Activated CD4-positive, alpha-beta T cell treated with anti-CD3 and anti-CD28 coated beads for 48 hours (primary cell): ENCODE measurements at regions not wholly inside any gene's neighbourhood (a gene's known extent, or its start where the extent isn't known, plus 50 kb on each side); places are given as distances from the start of the nearest gene placed in this dataset.

Experiments used
- DNase-seq: peaks from one replicate; pipeline ENCODE4 v3.0.0-alpha.2; 2020

DNA sequence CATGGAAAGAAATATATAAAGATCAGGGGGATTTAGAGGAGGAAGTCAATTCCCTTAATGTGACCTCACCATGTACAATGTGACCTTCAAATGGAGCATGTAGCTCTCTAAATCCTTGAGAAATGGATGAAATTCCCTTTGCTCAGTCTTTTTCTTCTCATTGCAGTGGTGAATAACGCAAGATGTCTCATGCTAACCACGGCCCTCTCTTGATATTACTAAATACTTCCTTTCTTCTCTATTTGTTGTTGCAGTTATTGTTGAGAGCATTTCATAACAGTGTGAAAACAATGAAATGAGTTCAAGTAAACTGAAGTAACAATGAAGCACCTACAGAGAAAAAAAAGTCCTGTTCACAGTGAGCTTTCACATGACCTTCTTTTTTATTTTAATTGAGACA is 55.6 kb downstream of the ZNF281 start:
- no peak for DNase-seq

DNA sequence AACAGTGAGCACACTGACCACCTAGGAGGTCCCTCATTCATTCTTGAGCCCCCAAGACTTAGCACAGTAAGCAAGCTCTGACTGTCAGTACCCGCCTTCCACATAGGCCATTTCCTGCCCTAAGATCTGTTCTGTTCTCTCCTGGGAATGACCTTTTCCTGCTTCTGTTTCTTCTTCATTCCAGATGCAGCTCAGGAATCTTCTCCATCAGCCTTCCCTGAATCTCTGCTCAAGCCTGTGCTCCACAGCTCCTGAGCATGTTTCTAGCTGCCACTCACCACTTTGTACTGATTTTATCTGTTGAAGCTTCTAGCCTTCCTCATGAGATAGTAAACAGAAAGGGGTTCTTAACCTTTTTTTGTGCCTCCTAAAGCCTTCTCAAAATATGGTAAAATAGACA is 56.6 kb downstream of the ZNF281 start:
- no peak for DNase-seq

DNA sequence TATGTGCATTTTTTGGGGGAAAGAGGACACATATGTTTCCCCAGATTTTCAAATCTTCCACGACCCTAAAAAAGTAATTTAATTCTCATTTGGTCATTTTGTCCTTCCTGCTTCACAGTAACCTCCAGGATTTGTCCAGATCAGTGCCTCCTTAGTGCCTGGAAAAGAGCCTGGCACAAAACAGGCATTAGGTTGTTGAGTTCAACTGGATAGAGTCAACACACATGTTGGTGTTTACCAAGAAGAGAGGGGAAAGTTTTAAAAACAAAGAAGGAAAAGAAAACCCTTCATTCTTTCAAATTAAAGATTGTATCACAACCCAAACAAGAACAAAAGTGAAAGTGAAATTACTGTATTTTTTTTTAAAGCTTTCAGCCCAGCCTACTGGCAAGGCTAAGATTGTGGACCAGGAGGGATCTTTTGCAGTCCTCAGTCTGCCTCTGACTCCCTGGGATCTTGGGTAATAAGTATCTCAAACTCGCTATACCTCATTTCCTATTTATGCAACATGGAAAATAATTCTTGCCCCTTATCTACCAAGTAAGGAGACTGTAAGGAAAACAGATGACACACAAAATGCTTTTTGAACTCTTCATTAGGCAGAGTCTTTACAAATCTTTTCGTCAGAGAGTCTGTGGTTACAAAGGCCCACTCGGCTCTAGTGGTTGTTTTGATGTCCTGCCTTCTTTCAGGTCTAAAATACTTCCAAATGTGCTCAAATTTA is 57.8 kb downstream of the ZNF281 start:
- peak; percentile 6 for DNase-seq

DNA sequence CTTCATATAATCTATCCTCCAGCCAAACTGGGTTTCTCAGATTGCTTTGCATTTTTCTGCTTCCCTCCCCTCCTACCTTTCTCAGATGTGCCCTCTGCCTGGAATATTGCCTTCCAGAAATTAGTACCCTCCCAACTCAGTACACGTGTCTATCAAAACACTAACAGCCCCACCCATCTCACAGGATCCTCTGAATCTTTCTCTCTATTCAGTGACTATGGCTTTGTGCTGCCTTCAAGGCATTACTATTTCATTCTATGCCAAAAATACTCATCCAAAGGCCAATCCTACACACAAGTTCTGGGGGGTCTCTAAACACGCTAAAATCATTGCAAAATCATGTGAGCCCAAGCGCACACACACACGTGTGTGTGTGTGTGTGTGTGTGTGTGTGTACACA is 58.4 kb downstream of the ZNF281 start:
- no peak for DNase-seq

DNA sequence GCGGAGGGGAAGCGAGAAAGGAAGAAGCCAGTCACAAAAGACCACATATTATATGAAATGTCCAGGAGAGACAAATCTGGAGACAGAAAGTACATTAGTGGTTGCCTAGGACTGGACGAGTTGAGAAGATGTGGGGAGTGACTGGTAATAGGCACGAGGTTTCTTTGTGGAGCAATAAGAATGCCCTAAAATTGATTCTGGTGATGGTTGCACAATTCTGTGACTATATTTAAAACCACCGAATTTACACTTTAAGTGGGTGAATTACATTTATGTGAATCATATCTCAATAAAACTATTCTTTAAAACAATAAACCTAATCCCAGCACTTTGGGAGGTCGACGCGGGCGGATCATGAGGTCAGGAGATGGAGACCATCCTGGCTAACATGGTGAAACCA is 63.1 kb downstream of the ZNF281 start:
- no peak for DNase-seq

DNA sequence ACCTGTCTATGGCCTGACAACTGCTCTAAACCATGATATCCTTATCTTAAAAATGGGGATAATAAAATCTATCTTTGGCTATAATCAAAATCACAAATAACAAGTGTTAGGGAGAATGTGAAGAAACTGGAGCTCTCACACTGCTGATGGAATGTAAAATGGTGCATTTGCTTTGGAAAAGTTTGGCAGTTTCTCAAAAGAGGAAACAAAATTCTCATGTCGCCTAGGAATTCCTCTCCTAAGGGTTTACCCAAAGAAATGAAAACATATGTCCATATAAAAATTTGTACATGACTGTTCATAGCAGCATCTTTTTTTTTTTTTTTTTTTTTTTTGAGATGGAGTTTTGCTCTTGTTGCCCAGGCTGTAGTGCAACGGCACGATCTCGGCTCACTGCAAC is 64.3 kb downstream of the ZNF281 start:
- DNase-seq, result no peak

DNA sequence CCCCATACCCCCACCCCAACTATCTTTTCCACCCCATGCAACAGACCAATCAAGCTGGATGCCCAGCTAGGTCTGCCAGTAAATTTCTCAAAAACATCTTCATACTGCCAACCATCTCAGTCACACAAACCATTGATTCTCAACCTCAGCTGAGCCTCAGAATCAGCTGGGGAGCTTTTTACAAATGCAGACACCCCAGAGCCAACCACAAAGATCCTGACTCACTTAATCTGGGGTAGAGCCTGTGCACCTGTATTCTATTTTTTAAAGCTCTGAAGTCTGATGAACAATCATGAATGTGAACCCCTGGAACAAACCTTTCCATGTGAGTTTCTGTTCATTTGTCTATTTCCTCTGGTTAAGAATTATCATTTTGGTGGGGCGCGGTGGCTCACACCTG is 66.0 kb downstream of the ZNF281 start:
- DNase-seq, result peak; percentile 12

DNA sequence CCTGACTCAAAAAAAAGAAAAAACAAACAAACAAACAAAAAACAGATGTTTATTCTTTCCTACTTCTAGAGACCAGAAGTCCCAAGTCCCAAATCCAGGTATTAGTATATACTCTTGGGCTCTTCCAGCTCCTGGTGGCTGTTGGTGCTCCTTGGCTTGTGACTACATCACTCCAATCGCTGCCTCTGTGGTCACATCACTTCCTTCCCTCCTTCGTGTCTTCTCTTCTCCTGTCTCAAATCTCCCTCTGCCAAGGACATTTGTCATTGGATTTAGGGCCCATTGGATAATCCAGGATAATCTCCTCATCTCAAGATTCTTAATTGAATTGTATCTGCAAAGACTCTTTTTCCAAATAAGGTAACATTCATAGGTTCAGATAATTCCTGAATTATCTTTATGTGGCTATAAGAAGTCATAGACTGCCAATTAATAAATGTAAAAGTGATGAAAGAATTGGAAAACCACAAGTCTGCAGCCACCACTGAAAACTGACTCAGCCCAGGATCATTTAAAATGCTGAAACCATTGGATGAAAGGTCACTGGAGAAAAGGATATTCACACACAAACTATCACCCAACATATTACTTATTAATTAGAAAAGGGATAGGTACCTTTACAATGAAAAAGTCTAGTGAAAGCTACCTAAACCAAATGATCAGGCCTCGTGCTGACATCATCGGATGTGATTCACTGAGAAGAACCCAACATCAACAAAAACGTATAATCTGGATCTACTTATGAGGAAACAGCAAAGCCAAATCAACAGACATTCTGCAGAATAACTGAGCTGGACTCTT is 67.1 kb downstream of the ZNF281 start:
- no peak for DNase-seq

DNA sequence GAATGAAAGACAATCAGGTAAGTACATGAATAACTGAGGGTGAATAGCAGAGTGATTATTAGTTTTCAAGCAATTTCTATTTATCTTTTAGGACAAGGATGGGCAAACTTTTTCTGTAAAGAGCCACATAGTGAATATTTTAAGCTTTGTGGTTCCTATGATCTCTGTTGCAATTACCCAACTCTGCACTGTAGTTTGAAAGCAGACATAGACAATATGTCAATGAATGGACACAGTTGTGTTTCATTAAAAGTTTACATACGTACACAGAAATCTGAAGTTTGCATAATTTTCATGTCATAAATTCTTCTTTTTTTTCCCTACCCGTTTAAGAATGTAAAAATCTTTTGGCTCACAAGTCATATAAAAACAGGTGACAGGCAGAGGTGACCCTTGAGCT is 71.4 kb downstream of the ZNF281 start:
- DNase-seq, result no peak

DNA sequence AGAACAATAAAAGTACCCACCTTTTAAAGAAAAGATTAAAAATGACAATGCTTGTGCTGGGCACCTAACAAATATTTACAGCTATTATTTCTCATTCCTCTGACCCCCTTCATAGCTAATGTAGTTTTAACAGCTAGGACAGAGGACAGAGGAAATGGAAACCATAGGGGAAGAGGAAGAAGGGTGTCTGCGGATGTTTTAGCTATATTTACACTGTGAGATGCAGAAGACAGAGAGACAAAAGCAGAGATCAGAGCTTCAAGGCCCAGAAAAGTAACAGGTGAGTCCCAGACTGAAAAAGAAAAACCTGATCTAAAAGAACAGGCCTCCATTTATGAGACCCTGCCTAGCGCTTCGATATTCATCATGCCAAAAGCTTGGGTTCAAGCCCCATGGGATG is 72.0 kb downstream of the ZNF281 start:
- DNase-seq, result no peak

DNA sequence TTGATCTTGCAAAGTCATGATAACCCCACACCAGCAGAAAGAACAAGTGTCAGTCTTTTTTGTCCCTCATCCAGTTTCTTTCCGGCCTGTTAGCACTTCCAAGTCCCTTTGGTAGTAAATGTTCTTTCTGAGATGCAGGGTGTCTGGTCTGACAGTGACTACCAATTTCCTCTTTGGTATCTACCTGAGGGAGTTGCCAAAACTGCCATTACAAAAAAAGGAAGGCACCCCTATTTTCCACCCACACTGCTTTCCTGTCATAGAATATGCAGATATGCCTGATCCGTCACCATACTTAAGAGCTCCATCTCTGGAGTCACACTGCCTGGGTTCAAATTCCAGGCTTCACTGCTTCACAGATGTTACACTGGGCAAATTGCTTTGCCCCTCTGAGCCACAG is 72.4 kb downstream of the ZNF281 start:
- DNase-seq, result no peak

DNA sequence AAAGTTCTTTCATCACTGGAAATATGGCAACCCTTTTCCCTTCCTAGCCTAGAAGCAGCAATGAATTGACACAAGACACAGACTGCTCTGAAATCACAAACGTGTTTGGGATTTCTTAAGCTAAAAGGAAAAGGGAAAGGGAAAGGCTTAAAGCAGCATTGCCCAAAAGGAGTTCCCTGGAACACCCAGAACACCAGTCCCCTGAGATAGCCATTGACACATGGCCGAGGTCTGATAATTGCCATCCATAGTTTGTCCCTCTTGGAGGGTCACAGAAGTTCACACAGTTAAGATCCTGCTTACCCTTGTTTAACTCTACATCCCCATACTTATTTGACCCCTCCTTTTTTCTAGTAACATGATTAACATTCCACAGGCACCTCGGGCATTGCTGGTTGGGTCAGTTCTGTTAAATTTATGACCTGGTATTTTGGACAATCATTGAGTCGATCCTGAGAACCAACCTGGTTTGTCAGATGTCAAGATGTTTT is 72.9 kb downstream of the ZNF281 start:
- no peak for DNase-seq

DNA sequence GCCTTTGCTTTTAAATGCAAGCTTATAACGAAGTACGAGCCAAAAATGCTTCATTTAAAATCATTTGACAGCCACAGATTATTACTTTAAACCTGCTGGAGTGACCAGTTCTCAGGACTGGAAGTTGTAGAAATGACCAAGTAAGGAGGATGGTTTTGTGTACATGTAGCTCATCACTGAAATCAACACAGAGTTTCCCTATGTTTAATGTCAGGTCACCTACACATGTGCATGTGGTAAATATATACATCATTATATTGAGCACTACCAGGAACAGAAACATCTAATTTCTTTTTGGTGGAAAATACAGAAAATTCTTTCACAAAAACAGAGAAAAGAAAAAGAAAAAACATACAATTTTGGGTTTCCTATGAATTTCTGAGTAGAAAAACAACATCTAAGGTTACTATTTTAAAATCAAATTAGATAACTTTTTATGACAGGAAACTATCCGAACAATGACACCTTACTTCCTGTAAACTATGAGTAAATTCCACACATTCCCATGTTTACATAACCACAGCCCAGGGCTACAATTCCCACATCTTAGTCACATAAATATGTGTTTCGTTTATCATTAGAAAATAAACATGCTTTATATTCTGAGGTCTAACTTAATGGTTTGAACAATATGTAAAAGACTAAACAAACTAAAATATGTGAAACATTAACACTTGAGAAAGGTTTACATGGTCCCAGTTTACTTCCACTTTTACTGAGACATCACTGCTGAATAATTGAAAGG is 73.6 kb downstream of the ZNF281 start:
- DNase-seq, result no peak

DNA sequence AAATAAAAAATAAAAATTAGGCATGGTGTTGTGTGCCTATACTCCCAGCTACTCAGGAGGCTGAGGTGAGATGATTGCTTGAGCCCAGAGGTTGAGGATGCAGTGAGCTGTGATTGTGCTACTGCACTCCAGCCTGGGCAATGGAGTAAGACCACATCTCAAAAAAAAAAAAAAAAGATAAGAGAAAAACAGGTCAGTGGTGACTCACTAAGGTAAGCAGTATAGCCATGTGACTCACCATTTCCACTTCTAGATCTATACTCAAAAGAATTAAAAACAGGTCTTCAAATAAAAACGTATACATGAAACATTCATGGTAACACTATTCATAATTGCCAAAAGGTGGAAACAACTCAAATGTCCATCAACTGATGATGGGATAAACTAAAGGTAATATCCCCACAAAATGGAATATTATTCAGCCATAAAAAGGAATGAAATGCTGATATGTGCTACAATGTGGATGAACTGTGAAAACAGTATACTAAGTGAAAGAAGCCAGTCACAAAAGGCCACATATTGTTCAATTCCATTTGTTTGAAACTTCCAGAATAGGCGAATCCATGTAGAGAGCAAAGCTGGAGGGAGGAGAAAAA is 75.1 kb downstream of the ZNF281 start:
- no peak for DNase-seq

DNA sequence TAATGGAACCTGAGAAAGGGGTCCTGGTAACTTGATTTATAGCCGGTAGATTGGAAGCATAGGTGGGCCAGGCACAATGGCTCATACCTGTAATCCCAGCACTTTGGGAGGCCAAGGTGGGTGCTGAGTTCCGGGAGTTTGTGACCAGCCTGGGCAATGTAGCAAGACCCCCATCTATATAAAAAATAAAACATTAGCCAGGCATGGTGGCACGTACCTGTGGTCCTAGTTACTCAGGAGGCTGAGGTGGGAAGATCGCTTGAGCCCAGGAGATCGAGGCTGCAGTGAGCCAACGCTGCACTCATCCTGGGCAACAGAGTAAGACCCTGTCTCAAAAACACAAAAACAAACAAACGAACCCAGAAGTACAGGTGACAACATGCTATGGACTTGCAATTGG is 76.5 kb downstream of the ZNF281 start:
- DNase-seq, result no peak

DNA sequence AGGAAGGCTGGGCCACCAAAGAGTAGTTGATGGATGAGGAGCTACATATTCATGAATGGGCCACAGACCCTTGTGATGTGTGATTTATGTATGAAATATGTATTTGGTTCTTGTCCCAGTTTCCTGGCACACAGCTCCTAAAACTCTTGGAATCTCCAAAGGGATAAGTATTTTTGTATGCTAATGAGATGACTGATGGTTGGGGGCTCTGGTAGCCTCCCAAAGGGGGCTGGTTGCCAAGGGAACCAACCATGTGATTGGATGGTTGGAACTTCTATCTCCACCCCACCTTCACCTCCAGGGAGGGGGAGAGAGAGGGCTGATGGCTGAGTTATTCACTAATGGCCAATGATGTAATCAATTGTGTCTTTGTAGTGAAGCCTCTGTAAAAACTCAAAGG is 77.1 kb downstream of the ZNF281 start:
- DNase-seq, result no peak

DNA sequence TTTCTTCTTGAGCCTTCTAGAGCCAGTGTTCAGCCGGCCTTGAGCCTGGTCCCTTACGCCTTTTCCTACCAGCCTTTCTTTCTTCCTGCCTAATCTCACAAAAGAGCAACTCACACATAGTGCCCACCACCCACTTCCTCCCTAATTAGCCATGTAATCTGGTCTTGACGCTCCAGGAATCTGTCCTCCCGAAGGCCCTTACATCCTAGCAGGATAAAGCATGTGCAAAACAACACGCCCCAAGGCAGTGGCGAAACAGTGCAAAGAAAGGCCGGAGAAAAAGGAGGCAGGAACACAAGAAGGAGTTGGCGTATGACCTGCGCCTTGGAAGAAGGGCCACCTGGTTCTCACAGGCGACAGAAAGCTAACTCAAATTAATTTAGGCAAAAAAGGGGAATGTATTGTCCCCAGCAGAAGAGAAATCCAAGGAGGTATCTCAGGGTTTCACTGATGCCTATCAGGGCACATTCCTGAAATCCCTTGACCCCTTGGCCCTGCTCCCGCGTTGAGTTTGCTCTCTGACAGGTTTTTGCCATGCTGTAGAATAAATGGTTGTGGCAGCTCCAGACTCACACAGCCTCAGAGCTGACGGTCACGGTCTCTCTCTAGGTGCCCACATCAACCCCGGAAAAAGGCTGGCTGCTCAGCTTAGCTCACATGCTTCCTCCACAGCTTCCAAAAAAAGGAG is 79.0 kb downstream of the ZNF281 start:
- no peak for DNase-seq

DNA sequence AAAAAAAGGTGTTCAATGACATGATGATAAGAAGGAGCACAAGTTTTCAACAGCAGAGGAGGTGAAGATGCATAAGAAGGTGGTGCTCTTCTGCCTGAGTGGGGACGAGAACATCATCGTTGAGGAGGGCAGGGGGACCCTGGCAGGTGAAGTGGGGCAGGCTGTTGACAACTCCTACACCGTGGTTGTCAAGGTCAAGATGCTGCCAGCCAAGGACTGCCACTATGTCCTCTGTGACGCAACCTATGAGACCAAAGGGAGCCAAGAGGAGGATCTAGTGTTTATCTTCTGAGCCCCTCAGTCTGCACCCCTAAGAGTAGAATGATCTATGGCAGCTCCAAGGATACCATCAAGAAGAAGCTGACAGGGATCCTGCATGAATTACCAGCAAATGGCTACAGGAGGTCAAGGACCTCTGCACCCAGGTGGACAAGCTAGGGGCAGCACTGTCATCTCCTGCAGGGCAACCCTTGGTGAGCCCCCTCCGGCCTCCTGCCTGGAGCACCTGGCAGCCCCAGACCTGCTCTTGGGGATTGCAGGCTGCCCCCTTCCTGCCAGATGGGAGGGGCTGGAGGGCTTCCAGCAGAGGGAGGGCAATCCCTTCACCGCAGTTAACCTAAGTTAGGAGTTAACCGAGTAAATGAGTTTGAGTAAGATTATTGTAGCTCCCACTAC is 80.5 kb downstream of the ZNF281 start:
- DNase-seq, result no peak

DNA sequence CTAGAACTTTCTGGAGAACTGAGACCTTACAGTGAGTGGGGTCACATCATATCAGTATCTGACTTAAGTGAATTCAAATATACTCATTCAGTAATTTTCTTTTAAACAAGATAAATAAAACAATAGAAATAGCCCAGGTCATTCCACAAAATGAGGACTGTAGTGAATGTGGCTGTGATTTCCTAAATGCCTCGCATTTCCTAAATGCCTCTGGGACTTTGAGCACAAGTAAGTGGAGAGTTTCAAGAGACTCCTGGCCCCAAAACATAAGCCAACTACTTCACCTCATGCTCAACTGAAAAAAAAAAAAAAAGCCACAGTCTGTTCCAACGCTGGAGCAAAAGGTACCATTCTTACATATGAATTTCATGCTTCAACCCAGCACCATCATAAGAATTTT is 81.5 kb downstream of the ZNF281 start:
- DNase-seq, result no peak

DNA sequence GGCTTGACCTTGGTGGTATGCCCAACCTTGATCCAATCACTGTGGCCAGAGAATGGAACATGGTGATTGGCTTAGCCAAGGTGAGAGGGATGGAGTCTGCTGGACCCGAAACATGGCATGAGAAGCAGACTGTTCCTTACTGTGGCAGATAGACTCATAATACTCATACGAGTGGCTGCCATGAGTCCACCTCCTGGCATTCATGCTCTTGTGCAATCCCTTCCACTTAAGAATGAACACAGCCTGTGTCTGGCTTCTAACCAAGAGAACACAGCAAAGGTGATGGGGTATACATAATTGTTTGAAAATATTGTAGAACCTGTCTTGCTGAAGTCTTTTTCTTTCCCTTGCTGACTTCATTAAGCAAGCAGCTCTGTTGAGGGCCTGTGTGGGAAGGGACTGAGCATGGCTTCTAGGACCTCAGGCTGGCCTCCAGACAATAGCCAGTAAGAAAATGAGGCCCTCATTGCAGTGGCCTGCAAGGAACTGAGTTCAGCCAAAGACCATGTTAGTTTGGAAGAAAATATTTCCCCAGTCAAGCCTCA is 85.9 kb downstream of the ZNF281 start:
- DNase-seq, result no peak

DNA sequence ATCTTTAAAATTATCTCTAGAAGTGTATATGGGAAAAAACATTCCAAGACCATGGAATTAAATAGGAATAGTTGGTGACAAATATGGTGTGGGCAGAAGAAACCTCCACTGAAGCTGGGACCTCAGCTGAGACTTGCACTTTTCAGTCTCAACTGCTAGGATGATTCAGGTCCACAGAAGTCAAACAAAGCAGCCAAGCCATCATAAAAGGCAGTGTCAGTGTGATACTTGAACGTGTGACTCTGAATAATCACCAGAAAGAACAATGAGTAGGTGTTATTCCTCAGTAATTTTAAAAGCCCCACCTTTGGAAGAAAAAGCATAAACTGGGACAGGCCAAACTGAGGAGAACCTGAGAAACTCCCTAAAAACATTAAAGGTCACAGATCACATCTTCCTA is 90.7 kb downstream of the ZNF281 start:
- DNase-seq, result no peak

DNA sequence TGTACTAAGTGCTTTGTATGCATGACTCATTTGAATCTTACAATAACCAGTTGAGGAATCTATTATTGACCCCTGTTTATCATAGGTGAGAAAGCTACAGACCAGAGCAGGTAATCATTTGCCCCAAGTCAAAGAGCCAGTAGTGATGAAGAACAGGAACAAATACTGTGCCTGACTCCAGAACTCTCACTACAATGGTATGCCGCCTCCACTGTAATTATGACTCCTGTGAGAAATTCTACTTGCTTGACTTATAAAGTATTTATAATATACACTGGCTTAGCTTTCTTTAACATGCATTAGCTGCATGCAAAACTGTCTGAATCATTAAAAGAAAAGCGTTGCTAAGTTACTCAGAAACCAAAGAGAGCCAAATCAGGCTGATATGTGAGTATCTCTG is 92.6 kb downstream of the ZNF281 start:
- no peak for DNase-seq
